HG03095 (cell line): ENCODE measurements at regions not wholly inside any gene's neighbourhood (a gene's known extent, or its start where the extent isn't known, plus 50 kb on each side); places are given as distances from the start of the nearest gene placed in this dataset.
"Not testable (repeated sequence)": the region's sequence is repeated elsewhere in the genome, so short reads cannot be mapped to it uniquely, and the experiment has no call there.

ENCODE experiments used
- ATAC-seq: cut with Tn5 transposase; IDR thresholded peaks from one replicate; pipeline ENCODE4 v1.9.1; 2021; ENCODE audit warnings: moderate library complexity; ENCODE audit not compliant: unreplicated experiment

DNA sequence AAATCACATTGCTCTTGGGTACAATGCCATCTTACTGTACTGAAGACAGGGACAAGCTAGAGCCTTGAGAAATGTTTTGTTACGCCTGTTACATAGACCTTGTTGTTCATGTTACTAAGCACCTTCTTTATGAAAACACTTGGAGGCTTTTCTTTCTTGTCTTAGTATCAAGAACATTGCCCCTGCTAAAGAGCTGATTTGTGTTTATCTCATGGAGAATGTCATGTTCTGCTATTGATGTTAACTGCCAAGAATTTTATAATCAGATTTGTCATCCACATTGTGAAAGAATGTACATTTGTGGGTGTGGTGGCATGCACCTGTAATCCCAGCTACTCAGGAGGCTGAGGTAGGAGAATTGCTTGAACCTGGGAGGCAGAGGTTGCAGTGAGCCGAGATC lies 431.3 kb upstream of the MDFIC2 start:
- no peak for ATAC-seq

DNA sequence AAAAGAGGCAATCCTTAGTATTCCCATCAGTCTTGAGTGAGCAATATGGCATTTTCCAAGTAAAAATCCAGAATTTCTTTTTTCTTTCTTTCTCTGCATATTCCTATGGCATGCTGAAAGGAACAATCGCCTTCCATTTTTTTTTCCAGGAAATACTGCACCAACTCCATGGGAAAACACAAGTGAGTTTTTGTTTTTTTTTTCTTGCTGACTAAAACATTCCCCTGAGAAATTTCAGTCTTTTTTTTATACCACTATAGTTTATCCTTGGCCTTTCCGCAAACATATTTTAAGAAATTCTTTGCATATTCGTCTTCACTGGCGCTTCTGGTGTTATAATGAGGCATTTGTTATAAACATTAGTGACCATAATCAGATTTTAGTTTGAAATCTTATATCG lies 429.6 kb upstream of the MDFIC2 start:
- no peak for ATAC-seq

DNA sequence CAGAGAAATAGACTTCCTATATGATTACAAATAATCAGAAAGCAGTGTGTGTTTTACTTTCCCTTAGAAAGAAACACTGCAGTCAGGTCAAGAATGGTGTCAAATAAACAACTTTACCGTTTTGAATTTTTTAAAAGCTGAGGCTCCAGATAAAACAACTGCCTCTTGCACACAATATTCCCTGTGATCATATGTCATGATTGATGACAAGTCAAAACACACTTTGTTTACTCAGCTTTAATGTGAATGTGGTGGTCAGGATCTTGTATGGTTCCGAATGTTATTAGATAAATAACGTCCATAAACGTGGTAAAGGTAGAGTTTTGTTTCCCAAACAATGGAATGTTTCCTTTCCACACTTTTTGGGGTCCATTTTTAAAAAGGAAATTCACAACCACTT lies 428.4 kb upstream of the MDFIC2 start:
- ATAC-seq: no peak

DNA sequence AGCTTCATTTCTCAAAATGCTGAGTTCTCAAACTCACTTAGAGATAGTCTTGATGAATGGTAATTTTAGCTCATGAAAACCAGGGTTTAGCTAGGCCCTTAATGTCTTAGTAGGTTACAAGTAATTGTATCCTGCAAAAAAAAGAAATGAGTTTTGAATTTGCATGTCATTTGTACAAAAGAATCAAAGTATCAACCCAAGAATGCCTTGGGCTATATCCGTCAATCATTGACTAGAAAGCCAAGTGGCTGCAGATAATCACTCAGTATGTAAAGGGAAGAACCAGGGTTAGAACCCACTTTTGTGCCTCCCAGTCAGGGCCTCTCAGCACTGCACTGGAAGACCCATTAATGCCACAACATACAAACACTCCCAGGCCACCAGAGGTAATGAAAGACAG lies 427.6 kb upstream of the MDFIC2 start:
- ATAC-seq: no peak

DNA sequence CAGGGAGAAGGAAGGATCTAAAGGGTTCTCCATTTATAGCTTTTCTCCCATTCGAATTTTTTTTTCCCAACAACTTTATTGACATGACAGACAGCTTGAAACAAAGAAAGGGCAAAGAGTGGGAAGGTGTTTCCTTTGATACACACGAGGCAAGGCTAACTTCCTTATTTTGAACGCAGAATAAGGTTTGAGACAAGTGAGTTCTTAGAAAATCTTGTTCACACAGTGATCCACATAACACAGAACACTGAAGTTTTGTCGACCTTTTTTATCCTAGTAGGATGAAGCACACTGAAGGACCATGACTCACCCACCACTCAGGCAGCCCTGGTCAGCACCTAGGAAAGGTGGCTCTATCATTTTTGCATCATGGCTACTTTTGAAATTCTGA lies 425.8 kb upstream of the MDFIC2 start:
- ATAC-seq: no peak

DNA sequence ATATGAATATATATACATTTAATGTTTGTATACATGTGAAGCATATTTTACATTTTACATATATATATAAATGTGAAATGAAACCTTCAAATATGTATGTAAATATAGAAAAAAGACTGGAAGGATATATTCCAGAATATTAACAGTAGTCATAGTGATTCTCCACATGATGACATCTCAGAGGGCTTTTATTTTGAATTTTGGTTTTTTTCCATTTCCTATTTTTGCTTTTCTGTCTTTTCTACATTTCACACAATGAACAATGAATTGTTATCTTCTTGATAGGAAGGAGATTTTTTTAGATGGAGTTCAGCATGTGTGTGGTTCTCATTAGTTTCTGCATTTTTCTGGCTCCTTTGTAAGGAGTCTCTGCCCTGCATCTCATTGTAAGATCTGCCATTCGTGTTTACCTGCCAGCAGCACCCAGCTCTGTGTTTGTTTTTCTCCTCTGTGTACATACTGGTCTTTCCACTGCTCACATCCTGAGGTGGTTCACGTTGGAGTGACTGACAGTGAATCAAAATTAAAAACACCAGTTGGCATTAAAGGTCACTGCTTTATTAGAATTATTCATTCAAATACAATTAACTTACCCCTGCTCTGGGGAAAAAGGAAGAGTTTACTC lies 425.3 kb upstream of the MDFIC2 start:
- ATAC-seq: no peak

DNA sequence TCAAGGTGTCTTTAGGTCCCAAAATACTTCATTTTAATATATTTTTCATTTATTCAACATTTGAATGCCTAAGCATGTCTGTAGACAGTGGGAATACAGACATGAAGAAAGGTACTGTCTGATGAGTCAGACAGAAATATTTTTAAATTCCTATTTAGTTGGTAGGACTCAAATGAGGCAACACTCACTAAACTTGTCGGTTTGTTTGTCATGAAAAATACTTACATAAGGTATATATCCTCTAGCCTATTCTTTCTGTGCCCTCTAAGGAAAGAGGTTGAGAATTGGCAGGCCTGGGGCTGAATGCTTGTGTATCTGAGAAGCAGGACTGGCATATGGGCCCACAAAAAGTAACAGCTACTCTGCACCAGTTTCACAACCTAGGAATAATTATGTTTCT lies 423.6 kb upstream of the MDFIC2 start:
- ATAC-seq: no peak

DNA sequence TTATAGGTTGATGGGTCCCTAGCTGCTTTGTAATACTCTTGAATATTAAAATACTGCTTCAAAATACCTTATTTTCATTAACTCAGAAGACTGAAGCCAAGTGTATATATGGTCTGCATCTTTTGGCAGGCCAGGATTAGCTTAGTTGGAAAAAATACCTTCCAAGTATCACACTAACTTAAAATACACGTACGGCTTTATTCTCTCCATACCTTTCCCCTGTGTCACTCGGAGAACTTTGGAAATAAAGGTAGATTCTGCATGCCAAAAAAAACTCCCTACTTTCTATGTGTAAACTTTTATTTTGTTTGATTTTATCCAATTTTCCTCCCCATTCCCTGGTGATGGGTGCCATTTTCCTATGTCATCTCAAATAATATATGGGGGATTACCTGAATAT lies 422.3 kb upstream of the MDFIC2 start:
- no peak for ATAC-seq

DNA sequence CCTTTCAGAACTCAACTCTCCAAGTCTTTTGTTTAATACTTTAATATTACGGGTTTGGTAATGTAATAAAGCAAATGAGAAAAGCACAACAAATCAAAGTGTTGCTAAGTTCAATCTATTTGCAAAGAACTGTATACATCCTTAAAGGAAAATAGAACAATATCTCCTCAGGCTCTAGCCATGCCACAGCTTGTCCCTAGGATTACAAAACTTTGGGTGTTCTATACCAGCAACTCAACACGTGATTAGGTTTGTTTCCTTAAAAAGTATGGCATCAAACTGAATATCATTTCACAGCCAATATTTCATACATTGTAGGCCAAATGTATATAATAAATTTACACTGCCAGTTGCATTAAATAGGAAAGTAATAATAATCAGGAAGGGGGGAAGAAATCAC lies 418.6 kb upstream of the MDFIC2 start:
- no peak for ATAC-seq

DNA sequence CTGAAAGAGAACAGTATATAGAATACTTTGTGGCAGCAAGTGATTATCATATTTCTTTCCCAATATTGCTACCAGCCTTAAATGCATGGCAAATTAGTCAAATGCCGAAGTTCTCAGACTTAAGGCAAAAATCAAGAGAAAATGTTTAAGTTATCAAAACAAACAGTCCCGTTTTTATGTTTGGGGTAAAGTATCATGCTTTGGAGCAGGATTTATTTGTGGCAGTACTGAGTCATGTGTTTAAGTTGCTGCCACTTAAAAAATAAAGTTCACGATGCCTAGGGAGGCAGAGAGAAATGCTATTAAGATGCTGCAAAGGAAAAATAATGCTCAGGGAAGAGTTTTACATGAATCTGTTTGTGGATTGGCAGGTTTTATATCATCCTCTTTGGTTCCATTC lies 417.4 kb upstream of the MDFIC2 start:
- no peak for ATAC-seq

DNA sequence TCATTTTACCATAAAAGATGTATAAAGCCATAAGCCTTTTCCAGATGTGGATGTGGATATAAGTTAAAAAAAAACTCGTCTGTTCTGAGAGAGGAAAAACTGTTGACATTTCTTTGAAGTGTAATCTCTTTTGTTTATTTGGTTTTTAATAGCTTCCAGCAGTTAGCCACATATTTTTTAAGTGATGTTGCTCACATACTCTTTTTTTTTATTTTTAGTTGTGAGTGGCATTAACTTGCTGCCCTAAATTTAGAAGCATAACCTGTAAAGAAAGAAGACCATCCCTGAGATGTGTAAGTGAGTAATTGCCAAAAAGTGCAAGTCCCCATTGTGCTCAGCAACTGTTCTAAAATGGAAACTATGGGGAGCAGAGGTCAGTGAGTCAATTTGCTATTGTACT lies 415.9 kb upstream of the MDFIC2 start:
- ATAC-seq: no peak

DNA sequence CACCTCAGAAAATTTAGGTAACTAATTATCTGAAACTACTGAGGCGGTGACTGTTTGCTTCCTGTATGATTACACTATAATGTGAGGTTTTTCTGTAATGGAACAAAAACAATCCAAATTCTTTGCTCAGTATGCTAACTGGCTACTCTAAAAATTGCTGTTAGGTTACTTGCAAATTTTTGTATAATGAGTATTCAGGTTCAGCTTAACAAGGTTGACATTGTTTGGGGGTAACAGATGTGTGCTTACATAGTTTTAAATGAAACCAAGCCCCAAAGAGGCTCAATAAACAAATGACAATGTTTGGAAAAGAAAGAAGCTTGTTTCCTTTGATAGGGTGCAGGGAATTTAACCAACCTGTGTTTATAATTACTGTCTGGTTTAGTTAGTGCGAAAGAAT lies 414.5 kb upstream of the MDFIC2 start:
- ATAC-seq: no peak

DNA sequence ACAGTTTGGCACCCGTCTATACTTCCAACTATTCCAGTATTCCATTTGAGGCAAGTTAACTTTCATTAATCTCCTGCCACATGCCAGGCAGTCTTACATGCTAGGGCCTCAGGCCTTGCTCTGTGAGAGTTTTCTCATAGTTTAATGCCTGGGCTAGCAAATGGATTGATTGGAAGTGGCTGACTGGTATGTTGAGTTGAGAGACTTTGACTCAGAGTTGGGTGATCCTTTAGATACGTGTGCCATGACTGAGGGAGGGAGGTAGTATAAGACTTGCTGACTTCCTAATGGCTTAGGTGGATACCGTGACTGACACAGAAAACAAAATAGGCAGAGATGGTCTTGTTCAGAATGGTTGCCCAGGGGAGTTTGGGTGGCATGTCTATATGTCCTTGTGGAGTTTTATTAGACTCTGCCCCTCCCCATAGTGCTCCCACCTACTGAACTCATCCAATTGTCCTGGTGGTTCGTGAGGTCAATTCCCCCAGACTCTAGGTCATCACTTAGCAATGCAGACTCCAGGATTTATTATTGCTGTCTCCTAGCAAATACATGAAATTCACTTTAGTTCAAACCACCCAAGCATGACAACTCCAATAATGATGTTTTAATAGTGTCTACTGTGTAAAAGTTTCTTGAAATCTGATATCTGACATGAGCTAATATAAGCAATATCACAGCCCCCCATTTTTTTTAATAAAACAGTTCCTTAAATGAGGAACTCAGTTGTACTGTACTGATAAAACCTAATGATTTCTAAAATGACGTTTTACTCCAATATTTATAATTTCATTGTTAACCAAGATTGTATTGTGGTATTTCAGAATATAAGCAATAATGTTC lies 413.9 kb upstream of the MDFIC2 start:
- no peak for ATAC-seq

DNA sequence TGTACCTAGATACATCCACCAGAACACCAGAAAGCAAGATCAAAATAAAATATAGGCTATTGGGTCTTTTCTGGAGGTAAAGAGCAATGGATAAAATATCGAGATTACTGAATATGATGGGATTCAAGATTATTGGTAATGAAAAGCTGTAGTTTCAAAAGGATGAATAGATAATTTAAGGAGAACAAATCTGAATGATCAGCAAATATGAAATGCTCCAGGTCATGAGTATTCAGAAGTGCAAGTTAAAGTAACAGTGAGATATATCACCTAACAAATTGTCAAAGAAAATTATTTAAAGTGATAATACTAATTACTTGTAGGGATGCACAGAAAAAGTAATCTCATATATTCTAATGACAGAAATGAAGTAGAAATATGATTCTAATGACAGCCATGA lies 409.6 kb upstream of the MDFIC2 start:
- ATAC-seq: no peak

DNA sequence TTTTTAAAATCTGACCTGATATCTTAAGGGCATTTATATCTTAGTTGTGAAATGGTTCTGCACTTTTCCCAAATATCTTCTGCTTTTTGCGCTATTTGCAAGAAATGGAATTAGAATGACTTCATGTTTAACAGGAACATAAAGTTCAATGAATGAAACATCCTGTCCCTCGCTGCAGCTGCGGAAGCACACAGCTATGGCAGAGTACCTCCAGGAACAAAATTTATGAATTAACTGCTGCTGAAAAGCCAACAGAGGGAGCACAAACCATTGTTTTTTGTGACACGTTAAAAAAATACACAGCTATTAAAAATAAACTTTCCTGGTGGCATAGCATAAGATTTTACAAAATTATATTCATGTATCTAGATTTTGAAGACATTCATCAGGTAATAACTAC lies 404.4 kb upstream of the MDFIC2 start:
- ATAC-seq: no peak

DNA sequence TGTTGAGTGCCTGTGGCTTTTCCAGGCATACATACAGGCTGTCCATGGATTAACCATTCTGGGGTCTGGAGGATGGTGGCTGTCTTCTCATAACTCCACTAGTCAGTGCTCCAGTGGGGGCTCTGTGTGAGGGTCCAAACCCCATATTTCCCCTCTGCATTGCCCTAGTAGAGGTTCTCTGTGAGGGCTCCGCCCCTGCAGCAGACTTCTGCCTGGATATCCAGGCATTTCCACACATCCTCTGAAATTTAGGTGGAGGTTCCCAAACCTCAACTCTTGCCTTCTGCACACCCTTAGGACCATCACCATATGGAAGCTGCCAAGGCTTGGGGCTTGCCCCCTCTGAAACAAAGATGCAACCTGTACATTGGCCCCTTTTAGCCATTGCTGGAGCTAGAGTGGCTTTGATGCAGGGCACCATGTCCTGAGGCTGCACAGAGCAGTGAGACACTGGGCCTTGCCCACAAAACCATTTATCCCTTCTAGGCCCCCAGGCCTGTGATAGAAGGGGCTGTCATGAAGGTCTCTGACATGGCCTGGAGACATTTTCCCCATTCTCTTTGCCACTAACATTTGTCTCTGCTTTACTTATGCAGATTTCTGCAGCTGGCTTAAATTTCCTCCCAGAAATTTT lies 400.1 kb upstream of the MDFIC2 start:
- no peak for ATAC-seq

DNA sequence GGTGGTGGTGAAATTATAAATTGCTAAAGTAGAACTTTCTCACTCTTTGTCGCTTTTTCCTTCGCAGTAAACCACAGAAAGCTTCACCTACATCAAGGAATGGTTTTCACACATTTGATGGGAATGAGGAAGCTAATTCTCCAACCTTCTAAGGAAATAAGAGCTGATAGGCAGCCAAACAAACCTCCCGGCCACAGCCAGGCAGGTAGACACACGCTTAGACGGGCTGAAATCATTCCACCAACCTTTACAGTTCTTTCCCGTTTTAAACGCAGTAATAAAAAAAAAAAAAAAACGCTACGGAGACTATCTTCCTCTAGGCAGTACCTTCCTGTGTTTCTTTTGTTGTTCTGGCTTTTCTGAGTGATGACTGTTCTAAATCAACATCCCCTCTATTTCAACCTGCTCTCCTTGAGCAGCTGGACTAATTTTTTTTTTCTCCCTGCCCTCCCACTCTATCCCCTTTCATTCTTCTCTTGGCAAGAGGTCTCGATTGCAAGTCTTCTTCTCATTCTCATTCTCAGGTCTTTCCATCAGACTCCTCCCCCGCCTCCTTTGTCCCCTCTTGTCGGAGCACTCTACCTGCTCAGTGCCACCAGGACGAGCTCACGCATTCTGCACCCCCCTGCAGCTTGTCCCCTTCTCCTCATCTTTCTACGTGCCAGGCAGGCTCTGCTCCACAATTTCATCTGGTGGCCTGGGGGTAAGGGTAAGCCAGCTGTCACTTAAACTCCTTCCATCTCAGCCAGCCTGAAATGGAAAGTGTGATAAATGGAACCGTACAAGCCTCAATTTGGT lies 391.1 kb upstream of the MDFIC2 start:
- ATAC-seq: no peak

DNA sequence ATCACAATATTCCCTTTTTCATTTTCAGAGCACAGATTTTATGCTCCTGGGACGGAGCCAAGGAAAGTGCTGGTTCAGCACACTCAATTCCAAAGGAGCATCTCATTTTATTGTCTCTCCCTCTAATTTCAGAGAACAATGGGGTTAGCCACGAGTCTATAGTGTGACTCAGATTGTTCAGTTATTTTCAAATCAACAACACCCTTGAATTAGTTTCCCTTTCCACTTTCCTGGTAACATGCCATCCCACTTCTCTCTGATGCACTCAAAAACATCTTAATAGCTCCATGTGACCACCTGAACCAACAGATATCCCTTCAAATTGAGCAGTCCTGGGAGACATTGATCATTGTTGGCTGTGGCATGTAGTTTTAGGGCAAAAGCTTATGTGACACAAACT lies 389.7 kb upstream of the MDFIC2 start:
- no peak for ATAC-seq

DNA sequence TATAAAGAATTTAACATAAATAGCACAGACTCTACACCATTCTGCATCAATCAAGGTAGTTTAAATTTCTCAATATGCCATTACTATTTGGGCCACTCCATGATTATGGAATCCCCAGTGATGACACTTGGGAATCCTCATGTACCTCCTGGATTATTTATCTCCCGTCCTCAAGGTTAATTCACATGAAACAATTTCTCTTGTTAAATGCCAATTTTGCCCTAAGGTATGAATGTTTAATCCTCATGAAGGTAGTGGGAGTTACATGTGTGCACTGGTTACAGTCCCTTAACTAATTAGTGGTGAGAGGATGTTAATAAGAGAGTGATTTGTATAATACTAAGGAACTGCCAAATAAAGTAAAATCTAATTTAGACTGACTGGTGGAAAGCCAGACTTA lies 372.3 kb upstream of the MDFIC2 start:
- no peak for ATAC-seq

DNA sequence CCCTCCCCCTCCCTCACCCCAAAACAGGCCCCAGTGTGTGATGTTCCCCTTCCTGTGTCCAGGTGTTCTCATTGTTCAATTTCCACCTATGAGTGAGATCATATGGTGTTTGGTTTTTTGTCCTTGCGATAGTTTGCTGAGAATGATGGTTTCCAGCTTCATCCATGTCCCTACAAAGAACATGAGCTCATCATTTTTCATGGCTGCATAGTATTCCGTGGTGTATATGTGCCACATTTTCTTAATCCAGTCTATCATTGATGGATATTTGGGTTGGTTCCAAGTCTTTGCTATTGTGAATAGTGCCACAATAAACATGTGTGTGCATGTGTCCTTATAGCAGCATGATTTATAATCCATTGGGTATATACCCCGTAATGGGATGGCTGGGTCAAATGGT lies 363.4 kb upstream of the MDFIC2 start:
- not testable (repeated sequence) for ATAC-seq

DNA sequence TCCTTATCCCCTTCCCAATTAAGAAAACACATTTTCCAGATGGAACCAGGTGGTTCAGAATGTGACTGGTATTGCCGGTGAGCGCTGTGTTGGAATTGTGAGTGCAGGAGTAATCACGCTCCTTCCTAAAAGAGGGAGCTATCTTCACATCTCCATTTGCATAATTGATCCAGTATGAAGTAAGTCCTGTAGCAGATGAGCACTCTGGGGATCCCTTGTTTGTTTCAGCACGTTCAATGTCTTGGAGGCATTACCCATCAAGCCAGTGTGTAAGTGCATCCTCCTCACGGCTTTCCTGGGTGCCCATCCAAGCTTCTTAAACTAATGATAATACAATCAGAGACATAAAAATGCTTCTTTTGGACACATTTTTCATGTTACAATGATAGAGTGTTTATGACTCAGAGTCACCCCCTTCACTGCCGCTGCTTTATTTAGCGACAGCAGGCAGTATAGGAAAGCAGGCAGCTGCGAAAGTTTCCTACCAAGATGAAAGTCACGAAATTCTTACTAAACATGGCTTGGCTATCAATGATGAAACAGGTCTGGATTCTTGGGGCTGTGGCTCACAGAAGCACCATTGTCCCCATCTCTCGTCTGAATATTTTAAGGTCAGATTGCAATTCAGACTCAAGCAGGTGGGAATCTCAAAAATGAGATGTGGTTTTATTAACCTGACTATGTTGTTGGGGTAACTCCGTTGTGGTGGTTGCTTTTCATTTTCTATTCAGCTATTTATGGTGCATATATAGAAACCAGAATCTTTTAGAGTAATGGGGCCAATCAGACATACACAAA lies 346.3 kb upstream of the MDFIC2 start:
- ATAC-seq: no peak
